Fibroblast of upper back skin (primary cell): ENCODE measurements at regions not wholly inside any gene's neighbourhood (a gene's known extent, or its start where the extent isn't known, plus 50 kb on each side); places are given as distances from the start of the nearest gene placed in this dataset.
"Not testable (repeated sequence)": the region's sequence is repeated elsewhere in the genome, so short reads cannot be mapped to it uniquely, and the experiment has no call there.

Experiments
- DNase-seq: peaks from one replicate; pipeline ENCODE4 v3.0.0-alpha.2; 2013

- DNase-seq, result no peak
Observed at GRCh38 chr12:131365821-131366260, 345.0 kb upstream of the SFSWAP start.

- no peak for DNase-seq
Observed at GRCh38 chr12:131366261-131366871, 344.5 kb upstream of the SFSWAP start.

- not testable (repeated sequence) for DNase-seq
Observed at GRCh38 chr12:131367067-131367982, 343.6 kb upstream of the SFSWAP start.

GRCh38 chr12:131367983-131368667 lies 342.8 kb upstream of the SFSWAP start:
- no peak for DNase-seq

GRCh38 chr12:131368668-131369071 lies 342.2 kb upstream of the SFSWAP start:
- no peak for DNase-seq

GRCh38 chr12:131369094-131369845 lies 341.6 kb upstream of the SFSWAP start:
- DNase-seq, result no peak

- DNase-seq, result no peak
Observed at GRCh38 chr12:131370321-131370720, 340.6 kb upstream of the SFSWAP start.

GRCh38 chr12:131370791-131371347 lies 340.0 kb upstream of the SFSWAP start:
- no peak for DNase-seq

GRCh38 chr12:131371401-131372170 lies 339.3 kb upstream of the SFSWAP start:
- no peak for DNase-seq

- DNase-seq, result no peak
Observed at GRCh38 chr12:131372171-131372475, 338.8 kb upstream of the SFSWAP start.

- no peak for DNase-seq
Observed at GRCh38 chr12:131372706-131373195, 338.1 kb upstream of the SFSWAP start.

- DNase-seq, result no peak
Observed at GRCh38 chr12:131375261-131375971, 335.5 kb upstream of the SFSWAP start.

- DNase-seq, result no peak
Observed at GRCh38 chr12:131375972-131376345, 334.9 kb upstream of the SFSWAP start.

- no peak for DNase-seq
Observed at GRCh38 chr12:131378176-131378842, 332.6 kb upstream of the SFSWAP start.

GRCh38 chr12:131378861-131379665 lies 331.8 kb upstream of the SFSWAP start:
- no peak for DNase-seq

- no peak for DNase-seq
Observed at GRCh38 chr12:131379738-131380137, 331.2 kb upstream of the SFSWAP start.

GRCh38 chr12:131380220-131380964 lies 330.5 kb upstream of the SFSWAP start:
- no peak for DNase-seq

- no peak for DNase-seq
Observed at GRCh38 chr12:131380965-131381705, 329.8 kb upstream of the SFSWAP start.
